NCI-H1105 (cell line): ENCODE measurements at regions not wholly inside any gene's neighbourhood (a gene's known extent, or its start where the extent isn't known, plus 50 kb on each side); places are given as distances from the start of the nearest gene placed in this dataset.
"Not testable (repeated sequence)": the region's sequence is repeated elsewhere in the genome, so short reads cannot be mapped to it uniquely, and the experiment has no call there.

ENCODE experiments used
- DNase-seq: peaks from one replicate; lab custom pipeline; 2025; lab: John Stamatoyannopoulos, UW

DNA sequence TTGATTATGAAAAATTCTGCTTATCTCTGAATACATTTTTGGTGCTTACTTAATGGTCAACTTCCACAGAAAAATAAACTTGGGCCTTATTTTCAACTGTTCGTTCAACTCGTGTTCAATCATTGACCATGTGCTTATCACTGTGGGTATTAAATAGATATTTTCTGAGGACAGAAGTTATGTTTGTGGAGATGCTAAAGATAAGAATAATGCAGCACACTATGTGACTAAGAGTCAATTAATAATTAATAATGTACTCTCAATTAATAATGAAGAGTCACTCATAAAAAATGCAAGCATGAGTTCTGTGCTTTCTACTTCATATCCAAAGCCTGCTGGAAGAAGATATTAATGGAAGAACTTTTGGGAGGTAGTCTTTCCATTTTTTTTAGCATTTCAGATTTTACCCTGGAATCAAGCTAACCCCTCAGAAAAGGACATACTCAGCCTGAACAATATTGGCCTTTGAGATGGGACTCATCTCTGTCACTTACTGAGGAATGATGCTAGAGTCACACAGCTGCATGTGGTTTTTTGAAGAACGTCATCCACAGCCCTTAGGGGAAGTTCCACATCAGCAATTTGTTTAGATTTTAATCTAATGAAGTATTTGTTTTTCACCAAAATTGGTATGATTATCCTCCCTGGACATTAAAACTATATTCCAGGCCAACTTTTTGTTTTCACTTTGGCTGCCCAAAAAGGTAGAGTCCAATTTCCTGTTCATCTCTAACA lies 191.9 kb upstream of the CRIM1 start:
- no peak for DNase-seq

DNA sequence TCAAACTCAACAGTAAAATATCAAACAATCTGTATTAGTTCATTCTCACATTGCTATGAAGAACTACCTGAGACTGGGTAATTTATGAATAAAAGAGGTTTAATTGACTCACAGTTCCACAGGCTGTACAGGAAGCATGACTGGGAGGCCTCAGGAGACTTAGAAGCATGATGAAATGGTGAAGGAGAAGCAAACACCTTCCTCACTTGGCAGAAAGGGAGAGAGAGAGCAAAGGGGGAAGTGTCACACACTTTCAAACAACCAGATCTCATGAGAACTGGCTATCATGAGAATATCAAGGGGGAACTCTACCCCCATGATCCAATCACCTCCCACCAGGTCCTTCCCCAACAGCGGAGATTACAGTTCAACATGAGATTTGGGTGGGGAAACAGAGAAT lies 198.5 kb upstream of the CRIM1 start:
- DNase-seq: not testable (repeated sequence)

DNA sequence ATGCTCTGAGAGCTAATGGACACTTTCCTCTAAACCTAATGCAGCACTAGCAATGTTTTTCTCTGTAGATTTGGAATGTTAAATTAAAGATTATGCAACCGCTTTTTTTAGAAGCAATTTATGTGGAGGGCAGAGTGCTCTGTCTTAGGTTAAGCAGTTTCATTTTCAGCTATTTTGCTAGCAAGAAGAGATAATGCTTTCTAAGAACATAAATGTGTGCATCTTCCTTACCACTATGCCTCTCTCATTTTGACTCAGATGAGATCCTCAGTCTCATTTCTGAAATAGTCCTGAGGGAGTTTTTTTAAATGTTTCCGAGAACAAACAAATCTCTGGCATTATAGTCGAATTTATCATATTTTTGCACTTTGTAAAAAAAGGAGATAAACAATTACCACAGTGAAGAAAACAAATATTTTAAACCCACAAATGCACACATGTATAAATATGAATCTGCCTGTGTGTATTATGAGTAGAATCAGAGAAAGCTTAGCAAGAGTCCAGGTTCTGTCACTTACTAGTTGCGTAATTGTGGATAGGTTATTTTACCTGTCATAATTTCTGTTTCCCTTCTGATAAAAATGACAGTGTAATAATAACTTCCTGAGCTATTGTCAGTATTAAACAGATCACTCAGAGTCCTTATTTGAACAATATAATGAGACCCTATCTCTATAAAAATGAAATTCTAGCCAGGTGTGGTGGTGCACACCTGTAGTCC lies 207.7 kb upstream of the CRIM1 start:
- no peak for DNase-seq

DNA sequence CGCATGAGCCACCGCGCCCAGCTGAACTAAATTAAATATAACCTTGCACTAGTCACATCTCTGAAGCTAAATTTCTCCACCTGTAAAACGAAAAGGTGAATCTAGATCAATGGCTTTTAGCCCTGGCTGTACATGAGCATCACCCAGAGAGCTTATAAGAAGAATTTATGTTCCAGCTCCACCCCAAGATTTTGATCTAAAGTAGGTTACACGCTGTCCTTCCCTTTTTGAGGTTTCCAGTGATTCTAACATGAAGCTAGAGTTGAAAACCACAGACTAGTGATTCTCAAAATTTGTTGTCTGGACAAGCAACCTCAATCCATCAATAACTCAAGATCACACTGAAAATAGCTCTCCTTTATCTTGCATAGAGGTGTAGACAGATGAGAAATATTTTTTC lies 208.8 kb upstream of the CRIM1 start:
- no peak for DNase-seq

DNA sequence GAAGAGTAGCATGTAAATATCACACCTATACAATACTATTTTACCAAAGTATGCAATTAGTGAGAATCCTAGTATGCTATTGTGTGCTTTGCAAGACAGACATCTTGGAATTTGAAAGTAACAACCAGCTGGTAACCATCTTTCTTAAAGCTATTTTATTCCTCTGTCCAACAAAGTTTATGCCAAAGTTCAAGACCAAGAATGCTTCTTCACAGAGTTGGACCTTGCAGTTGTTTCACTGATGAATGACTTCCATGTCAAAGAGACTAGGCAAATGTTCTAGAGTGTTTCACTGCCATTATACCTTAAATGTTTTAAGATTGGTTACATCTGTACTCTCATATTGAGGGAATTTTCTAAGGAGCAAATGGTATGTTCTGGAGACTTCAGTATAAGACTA lies 215.2 kb upstream of the CRIM1 start:
- no peak for DNase-seq

DNA sequence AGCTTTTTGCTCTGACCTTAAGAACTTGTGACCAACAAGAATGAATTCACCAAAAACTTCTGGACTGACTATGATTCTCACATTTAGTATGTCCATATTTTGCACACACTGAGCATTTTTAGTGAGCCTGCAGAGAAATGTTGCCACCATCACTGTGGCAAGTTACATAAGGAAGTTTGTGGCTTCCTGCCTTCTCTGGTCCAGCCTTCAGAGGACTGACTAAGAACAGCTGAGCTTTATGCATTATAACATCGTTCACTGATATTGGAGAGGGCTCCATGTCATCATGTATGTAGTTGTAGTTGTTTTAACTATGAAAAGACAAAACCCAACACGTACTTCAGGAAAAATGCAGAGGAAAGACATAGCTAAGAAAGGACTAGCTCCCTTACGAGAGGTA lies 218.0 kb upstream of the CRIM1 start:
- no peak for DNase-seq

DNA sequence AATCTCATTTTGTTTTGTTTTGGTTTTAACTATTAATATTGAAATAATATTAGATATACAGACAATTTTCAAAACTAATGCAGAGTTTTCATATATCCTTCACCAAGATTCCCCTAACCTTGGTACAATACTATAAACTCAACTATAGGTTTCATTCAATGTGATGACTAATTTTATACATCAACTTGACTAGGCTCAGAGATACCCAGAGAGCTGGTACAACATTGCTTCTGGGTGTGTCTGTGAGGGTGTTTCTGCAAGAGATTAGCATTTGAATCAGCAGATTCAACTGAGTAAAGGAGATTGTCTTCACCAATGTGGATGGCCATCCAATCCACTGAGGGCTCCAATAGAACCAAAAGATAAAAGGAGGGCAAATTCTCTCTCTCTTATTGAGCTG lies 221.3 kb upstream of the CRIM1 start:
- DNase-seq: no peak

DNA sequence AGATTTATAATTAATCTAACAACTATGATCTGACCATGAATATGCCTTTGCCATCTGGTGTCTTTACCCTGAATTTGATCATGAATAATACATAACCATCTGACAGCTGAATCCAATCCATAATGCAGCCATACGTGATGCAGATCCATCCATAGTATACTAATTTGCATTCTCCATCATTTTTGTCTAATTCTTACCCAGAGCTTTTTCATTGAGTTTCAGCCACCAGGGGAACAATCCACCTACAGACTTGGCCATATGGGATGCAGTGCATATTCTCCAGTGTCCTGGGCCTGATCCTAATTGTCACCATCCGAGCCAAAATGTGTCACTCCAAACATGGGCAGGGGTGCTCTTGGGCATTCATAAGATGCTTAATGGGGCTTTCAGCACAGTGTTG lies 227.2 kb upstream of the CRIM1 start:
- no peak for DNase-seq

DNA sequence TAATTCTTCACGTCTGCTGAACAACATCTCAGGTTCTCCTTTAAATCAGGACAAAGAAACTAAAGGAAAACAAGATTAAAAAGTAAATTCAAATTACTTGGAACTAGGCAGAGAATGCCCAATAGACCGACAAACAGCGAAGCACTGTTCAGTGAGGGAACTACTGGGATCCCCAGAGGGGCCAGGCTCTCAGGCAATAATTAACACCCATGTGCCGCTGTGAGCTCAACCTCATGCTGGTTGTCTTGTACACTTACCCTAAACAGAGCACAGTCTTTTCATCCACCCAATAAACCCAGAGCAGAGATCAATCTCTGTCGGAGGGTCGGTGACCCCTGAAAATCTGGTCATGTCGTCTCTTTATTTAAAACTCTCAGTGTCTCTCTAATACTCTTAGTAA lies 229.9 kb upstream of the CRIM1 start:
- no peak for DNase-seq

DNA sequence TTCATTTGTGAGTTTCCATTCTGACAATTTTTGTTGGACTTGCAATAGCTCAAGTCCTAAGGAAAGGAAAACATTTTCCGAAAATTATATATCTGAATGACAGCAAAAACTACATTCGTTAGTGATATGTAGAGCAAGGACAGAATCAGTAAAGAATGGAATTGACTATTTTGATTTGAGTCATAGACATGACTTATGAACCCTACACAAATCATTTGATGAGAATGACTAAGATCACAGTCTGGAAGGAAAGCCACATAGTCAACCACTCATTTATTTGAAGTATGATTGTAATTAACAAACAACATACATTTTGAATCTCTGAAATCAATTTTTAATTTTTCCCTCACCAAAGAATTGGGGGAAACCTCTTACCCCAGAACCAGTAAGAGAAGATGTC lies 231.6 kb upstream of the CRIM1 start:
- no peak for DNase-seq

DNA sequence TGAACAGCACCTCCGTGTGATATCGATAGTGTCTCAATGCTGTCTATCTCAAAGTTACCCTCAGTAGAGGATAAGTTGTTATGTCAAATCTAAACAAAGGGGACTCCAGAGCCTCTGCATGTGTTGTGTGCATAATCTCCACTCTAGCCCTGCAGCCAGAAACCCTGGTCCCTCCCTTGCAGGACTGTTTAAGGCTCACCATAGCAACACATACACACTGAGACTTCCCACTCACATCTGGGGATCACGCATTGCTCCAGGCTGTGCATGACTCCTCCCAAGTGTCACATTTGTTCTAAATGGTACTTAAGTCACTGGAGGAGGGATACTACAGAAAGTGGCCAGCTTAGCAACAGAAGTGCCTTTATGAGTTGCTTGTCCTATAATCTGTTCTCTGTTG lies 258.6 kb upstream of the CRIM1 start:
- DNase-seq: no peak

DNA sequence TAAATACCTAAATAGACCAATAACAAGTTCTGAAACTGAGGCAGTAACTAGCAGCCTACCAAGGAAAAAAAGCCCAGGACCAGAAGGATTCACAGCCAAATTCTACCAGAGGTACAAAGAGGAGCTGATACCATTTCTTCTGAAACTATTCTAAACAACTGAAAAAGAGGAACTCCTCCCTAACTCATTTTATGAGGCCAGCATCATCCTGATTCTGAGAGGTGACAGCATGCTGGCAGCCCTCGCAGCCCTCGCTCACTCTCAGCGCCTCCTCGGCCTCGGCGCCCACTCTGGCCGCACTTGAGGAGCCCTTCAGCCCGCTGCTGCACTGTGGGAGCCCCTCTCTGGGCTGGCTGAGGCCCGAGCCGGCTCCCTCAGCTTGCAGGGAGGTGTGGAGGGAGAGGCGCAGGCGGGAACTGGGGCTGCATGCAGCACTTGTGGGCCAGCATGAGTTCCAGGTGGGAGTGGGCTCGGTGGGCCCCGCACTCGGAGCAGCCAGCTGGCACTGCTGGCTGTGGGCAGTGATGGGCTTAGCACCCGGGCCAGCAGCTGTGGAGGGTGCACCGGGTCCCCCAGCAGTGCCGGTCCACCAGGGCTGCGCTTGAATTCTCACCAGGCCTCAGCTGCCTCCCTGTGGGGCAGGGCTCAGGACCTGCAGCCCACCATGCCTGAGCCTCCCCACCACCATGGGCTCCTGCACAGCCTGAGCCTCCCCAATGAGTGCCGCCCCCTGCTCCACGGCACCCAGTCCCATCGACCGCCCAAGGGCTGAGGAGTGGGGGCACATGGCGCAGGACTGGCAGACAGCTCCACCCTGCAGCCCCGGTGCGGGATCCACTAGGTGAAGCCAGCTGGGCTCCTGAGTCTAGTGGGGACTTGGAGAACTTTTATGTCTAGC lies 263.5 kb upstream of the CRIM1 start:
- DNase-seq: not testable (repeated sequence)

DNA sequence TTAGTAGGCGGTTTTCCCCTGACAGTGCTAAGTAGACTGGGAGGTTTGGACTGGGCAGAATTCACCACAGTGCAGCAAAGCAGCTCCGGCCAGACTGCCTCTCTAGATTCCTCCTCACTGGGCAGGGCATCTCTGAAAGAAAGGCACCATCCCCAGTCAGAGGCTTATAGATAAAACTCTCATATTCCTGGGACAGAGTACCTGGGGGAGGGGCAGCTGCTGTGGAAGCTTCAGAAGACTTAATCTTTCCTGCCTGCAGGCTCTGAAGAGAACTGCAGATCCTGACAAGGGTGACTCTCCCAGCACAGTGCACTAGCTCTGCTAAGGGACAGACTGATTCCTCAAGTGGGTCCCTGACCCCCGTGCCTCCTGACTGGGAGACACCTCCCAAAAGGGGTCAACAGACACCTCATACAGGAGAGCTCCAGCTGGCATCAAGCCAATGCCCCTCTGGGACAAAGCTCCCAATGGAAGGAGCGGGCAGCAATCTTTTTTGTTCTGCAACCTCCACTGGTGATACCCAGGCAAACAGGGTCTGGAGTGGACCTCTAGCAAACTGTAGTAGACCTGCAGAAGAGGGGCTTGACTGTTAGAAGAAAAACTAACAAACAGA lies 266.8 kb upstream of the CRIM1 start:
- no peak for DNase-seq

DNA sequence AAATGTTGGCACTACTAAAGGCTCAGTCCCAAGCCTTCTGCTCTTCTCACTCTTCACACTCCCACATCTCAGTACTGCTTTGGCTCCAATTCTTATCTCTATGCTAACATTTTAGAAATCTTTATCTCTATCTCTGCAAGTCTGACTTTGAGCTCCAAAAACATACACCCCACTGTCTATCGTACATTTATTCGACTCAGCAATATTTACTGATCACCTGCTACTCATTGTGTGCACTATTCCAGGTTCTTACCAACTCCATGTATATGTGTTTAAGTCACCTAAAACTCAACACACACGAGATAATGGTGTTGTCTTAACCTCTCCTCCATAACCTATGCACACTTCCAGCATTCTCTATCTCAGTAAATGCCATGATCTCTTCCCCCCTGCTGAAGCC lies 268.2 kb upstream of the CRIM1 start:
- no peak for DNase-seq

DNA sequence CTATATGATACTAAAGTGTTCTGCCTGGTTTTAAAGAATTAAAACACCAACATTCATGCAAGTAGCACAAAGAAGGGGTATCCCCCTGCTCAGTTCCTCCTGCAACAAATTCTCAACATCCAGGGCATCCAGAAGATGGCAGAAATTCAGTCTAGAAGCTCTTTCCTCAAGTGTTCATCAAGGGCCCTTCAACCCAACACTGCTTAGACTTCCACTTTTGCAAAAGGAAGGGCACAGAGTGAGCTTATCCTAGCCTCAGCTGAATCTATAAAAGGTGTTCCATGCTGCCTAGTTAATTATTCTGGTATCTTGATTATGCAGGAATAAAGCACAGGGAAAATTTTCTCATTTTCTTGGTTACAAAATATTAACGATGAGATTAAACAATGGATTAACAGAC lies 275.8 kb upstream of the CRIM1 start:
- DNase-seq: no peak

DNA sequence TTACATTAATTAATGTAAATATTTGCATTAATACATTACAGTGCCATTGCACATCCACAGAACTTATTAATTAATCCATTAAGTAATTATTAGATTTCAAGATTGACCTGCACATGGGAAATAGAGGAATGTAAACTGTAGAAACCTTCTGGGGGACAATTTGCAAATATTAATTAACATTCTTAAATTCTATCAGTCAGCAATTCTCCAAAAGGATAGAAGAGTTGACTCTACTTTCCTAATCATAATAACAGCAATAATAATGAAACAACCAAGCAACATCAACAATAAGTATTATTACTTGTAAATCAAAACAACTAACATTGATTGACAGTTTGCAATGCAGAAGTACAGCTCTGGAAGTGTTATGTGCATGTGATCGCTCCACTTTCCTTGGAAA lies 281.6 kb upstream of the CRIM1 start:
- DNase-seq: no peak

DNA sequence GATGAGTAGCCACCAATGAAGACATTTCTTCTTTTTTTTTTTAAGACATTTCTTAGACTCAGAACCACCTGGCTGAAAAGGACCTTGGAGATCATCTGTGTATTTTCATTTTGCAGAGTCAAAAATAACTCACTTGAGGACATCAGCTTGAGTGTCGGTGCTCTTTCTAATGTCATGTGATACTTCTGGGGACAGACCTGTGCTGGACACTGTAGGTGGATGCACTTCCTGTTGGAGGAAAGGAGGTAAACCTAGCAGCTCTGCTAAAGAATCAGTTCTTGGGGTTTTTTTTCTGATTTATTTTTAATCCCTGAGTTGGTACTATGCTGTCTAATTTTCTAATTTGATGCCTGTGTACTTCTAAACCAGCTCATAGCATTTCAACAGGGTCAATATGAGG lies 283.9 kb upstream of the CRIM1 start:
- DNase-seq: no peak

DNA sequence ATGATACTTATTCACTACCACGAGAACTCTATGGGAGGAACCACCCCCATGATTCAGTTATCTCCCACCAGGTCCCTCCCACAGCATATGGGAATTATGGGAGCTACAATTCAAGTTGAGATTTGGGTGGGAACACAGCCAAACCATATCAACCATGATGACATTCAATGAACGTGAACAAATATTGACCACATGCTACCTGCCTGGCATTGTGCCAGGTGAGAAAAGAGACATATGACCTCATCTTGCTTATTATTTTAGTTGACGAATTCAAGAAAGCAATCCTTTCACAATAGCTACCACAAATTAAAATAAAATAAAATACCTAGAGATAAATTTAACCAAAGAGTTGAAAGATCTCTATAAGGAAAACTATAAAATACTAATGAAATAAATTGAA lies 286.5 kb upstream of the CRIM1 start:
- DNase-seq: no peak

DNA sequence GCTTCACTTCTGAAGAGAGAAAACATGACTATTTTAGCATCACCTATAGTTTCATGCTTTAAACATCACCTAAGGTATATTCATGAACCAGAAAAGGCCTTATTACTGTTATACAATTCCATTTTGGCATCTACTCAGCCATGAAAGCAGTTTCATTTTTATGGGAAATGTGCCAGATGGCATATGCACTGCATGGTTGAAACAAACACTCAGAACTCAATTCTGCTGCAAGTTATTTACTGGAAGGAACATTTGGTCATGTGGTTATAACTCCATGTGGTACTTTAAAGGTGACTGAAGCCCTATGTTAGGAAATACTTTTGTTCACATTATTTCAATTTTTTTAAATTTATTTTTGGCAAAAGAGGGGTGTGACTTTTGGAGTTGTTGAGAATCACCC lies 287.5 kb upstream of the CRIM1 start:
- DNase-seq: no peak

DNA sequence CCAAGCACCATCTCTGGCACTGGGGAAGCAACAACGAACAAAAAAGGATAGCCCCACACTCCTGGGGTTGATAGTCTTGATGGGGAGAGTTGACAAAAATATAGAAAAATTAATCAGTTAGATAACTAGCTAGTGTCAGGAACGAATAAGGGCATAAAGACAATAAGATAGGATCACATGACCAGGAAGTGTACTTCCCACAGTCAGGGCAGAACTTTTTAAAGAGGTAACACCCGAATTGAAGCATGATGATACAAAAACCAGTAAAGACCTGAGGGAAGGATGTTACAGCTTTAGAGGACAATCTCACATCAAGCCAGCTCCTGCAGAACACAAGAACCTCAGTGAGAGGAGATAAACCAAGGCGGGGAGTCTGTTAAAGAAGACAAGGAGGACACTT lies 295.4 kb upstream of the CRIM1 start:
- no peak for DNase-seq

DNA sequence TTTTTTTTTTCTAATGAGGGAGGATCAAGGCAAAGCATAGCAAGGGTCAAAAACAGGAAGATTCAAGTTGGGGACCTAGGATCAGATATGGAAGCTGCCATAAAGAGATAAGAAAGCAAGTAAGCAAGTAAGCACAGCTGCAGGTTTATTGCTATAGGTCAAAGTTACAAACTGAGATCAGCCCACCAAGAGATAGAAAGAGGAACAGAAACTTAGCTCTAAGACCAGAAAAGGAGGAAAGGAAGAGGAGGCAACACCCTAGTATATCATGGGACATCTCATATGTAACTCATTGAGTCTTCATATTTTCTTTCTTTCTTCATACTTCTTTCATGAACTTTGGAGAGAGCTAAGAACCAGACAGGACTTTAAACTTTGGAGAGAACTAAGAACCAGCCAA lies 295.9 kb upstream of the CRIM1 start:
- DNase-seq: no peak

DNA sequence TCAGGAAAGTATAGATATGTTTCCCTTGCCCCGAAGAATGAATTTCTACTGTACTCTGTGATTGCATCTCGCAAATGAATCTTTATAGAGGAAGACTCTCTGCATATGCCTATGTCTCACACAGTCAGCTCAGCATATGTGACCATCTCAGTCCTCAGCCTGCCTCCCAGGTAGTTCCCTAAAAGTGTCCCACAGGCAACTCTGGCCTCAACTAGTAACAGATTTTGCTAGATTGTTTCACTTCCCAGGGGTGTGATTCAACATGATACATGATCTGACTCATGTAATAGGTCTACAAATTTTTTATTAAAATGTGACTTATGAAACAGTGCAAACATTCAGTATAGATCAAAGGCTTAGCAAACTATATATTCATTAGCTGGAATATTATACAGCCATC lies 296.6 kb upstream of the CRIM1 start:
- no peak for DNase-seq

DNA sequence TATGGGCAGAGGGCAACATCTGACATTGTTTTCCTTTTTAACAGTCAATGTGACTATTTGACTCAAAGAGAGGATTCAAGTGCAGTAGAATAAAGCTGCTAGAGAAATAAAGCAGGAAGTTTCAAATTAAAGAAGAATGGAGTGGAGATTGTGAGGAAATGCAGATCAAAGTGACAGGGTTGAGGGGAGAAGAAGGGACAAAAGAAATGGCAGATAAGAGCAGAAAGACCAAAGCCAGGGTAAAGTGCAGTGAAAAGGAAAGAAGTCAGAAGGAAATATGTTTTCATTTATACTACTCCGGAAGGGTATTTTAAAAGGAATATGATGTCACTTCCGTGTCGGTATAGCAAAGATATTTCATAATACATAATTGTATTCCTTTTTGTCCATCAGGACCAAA lies 297.5 kb upstream of the CRIM1 start:
- no peak for DNase-seq
